ENCODE measurements at regions not wholly inside any gene's neighbourhood (a gene's known extent, or its start where the extent isn't known, plus 50 kb on each side); places are given as distances from the start of the nearest gene placed in this dataset.

DNA sequence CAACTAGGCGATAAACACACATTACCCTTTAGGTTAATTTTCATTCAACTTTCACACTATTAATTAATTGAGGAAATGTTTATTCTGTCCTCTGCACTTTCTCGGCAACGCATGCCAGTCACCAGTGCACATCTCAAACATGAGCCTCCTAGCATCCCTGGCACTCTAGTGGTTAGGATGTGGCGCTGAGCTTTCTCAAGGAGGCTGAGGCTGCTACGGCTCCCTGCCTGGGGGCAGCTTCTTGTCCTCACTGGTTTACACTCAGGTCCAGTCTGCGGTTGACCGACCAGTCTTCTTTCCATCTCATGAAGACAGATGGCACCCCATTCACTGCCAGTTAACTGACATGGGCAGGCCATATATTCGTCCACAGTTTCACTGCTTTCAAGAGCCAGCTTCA lies 463.4 kb downstream of the EIPR1 start:
- Histone ChIP-seq H3K27me3 (no peaks in the 10 kb centered on the region), H3K27ac (no peak overlapping the region), H3K36me3 (no peaks in the 10 kb centered on the region), H3K4me1 (no peaks in the 10 kb centered on the region), H3K4me3 (no peak overlapping the region), H3K9me3 (peaks cover 0 to 4% of the 10 kb centered on the region in 2 donors)
- no peak for TF ChIP-seq POLR2AphosphoS5 (IDR thresholded peaks at IDR 0.05)
- TF ChIP-seq EP300 (IDR thresholded peaks at IDR 0.05; ENCODE audit: low read depth): no peak
- TF ChIP-seq POLR2A (IDR thresholded peaks at IDR 0.05): no peak
- TF ChIP-seq, protein P1, sequence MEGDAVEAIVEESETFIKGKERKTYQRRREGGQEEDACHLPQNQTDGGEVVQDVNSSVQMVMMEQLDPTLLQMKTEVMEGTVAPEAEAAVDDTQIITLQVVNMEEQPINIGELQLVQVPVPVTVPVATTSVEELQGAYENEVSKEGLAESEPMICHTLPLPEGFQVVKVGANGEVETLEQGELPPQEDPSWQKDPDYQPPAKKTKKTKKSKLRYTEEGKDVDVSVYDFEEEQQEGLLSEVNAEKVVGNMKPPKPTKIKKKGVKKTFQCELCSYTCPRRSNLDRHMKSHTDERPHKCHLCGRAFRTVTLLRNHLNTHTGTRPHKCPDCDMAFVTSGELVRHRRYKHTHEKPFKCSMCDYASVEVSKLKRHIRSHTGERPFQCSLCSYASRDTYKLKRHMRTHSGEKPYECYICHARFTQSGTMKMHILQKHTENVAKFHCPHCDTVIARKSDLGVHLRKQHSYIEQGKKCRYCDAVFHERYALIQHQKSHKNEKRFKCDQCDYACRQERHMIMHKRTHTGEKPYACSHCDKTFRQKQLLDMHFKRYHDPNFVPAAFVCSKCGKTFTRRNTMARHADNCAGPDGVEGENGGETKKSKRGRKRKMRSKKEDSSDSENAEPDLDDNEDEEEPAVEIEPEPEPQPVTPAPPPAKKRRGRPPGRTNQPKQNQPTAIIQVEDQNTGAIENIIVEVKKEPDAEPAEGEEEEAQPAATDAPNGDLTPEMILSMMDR (IDR thresholded peaks at IDR 0.05): no peak
- 91% methylated on average over 8 of the region's 8 CpGs for WGBS, 2 donors (ENCODE audit: low coverage in 1 of 2)
- intact Hi-C loops (cut with DNase I; ENCODE audit: low total_unique reads) (no loop called here), in situ Hi-C loops (cut with MboI; ENCODE audit: low pct_ligation_motif_present in 1 of 4, low pct_unique_long_range_greater_than_20kb in 1 of 4, low sequenced_read_pairs in 3 of 4) (no loop called here)
- no peak for DNase-seq

DNA sequence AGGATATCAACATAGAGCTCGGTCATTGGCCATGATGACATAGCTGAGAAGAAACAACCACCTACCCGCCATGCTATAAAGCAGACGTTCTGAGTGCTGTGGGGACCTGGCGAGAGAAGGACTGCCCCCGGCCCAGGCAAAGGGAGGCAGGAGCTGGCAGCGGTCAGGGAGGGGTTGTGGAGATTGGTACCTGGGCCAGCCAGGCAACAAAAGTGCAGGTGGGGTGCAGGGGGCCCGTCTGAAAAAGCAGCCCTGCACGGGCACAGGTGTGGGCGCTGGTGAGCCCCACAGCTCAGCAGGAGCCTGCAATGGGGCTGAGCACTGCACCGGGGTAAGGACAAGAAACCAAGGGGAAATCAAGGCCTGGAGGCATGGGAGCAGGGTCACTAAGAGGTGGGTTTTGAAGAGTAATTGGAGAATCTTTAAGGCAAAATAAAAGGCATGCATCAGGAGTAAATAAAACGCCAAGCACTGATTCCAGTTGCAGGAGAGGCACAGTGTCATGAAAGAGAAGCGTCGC lies 464.0 kb downstream of the EIPR1 start:
- WGBS, 2 donors (ENCODE audit: low coverage in 1 of 2): 80% methylated on average over 3 to 13 of the region's 13 CpGs

GRCh38 chr2:2912731-2913130 lies 464.9 kb downstream of the EIPR1 start:
- TF ChIP-seq POLR2AphosphoS5 (IDR thresholded peaks at IDR 0.05): no peak
- TF ChIP-seq, protein P1 (IDR thresholded peaks at IDR 0.05): no peak
- TF ChIP-seq EP300 (IDR thresholded peaks at IDR 0.05; ENCODE audit: low read depth): no peak
- in situ Hi-C loops (cut with MboI; ENCODE audit: low pct_ligation_motif_present in 1 of 4, low pct_unique_long_range_greater_than_20kb in 1 of 4, low sequenced_read_pairs in 3 of 4): no loop called here
- no peaks in the 10 kb centered on the region for H3K4me1 ChIP-seq
- no peaks in the 10 kb centered on the region for H3K27me3 ChIP-seq
- WGBS, 2 donors (ENCODE audit: low coverage in 1 of 2): 86% methylated on average over 9 of the region's 10 CpGs; no CpG with 5 or more reads in 1 of the 2 donors
- intact Hi-C loops (cut with DNase I; ENCODE audit: low total_unique reads): no loop called here
- DNase-seq: no peak
- no peaks in the 10 kb centered on the region for H3K36me3 ChIP-seq
- H3K9me3 ChIP-seq: peaks cover 0 to 4% of the 10 kb centered on the region in 2 donors
- no peak overlapping the region for H3K27ac ChIP-seq
- H3K4me3 ChIP-seq: no peak overlapping the region

More for the DNA sequence above, 464.0 kb downstream of the EIPR1 start:
- H3K36me3 ChIP-seq: no peaks in the 10 kb centered on the region
- intact Hi-C loops (cut with DNase I; ENCODE audit: low total_unique reads) (no loop called here), in situ Hi-C loops (cut with MboI; ENCODE audit: low pct_ligation_motif_present in 1 of 4, low pct_unique_long_range_greater_than_20kb in 1 of 4, low sequenced_read_pairs in 3 of 4) (no loop called here)
- no peak for DNase-seq
- peaks cover 0 to 4% of the 10 kb centered on the region in 2 donors for H3K9me3 ChIP-seq
- no peaks in the 10 kb centered on the region for H3K4me1 ChIP-seq
- TF ChIP-seq EP300 (IDR thresholded peaks at IDR 0.05; ENCODE audit: low read depth): no peak
- no peak for TF ChIP-seq POLR2AphosphoS5 (IDR thresholded peaks at IDR 0.05)
- no peak for TF ChIP-seq POLR2A (IDR thresholded peaks at IDR 0.05)
- TF ChIP-seq, protein P1 (IDR thresholded peaks at IDR 0.05): no peak
- H3K27ac ChIP-seq: no peak overlapping the region
- no peaks in the 10 kb centered on the region for H3K27me3 ChIP-seq
- no peak overlapping the region for H3K4me3 ChIP-seq

DNA sequence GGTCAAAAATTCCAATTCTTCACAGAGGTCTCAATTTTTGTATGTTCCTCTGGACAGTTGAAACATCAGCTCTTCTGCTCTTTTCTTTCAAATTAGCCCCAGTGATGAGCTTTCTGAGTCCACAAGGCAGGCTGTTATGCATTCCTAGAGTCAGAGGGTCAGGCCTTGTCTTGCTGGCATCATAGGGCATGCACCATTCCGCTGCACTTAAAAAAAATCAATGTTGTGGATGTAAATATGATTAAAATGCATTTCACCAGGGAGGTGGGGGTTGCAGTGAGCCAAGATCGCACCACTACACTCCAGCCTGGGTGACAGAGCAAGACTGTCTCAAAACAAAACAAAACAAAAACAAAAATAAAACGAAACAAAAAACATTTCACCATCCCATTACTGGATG lies 465.3 kb downstream of the EIPR1 start:
- Histone ChIP-seq H3K4me3 (no peak overlapping the region), H3K36me3 (no peaks in the 10 kb centered on the region), H3K9me3 (peaks cover 0 to 4% of the 10 kb centered on the region in 2 donors), H3K4me1 (no peaks in the 10 kb centered on the region), H3K27ac (no peak overlapping the region), H3K27me3 (no peaks in the 10 kb centered on the region)
- 60 to 80% methylated on average over 1 to 3 of the region's 3 CpGs for WGBS, 2 donors (ENCODE audit: low coverage in 1 of 2)
- TF ChIP-seq, protein P1 (IDR thresholded peaks at IDR 0.05): no peak
- TF ChIP-seq POLR2A (IDR thresholded peaks at IDR 0.05): no peak
- TF ChIP-seq POLR2AphosphoS5 (IDR thresholded peaks at IDR 0.05): no peak
- TF ChIP-seq EP300 (IDR thresholded peaks at IDR 0.05; ENCODE audit: low read depth): no peak
- DNase-seq: no peak
- in situ Hi-C loops (cut with MboI; ENCODE audit: low pct_ligation_motif_present in 1 of 4, low pct_unique_long_range_greater_than_20kb in 1 of 4, low sequenced_read_pairs in 3 of 4): no loop called here
- intact Hi-C loops (cut with DNase I; ENCODE audit: low total_unique reads): no loop called here
